Smooth muscle cell (in vitro differentiated cells): ENCODE measurements at regions not wholly inside any gene's neighbourhood (a gene's known extent, or its start where the extent isn't known, plus 50 kb on each side); places are given as distances from the start of the nearest gene placed in this dataset.

ENCODE experiments used
- DNase-seq: peaks from one replicate; lab custom pipeline; 2025; ENCODE audit not compliant: unreplicated experiment; lab: John Stamatoyannopoulos, UW
- H2AFZ ChIP-seq: fragments of 200-600 bp; sonication (generic); 2 replicates; pipeline ENCODE4 v1.6.0; 2016; ENCODE audit warnings: antibody characterized with exemption, low read depth, mild to moderate bottlenecking
- H3F3A ChIP-seq: fragments of 200-600 bp; sonication (generic); 2 replicates; pipeline ENCODE4 v1.6.0; 2017; ENCODE audit warnings: antibody characterized with exemption, low read depth
- H3K27ac ChIP-seq: fragments of 200-600 bp; sonication (generic); 2 replicates; pipeline ENCODE4 v1.5.1; 2016; ENCODE audit warnings: low read depth, mild to moderate bottlenecking
- H3K27me3 ChIP-seq: fragments of 200-600 bp; sonication (generic); 2 replicates; pipeline ENCODE4 v1.6.1; 2016; ENCODE audit warnings: low read depth, mild to moderate bottlenecking
- H3K36me3 ChIP-seq: fragments of 200-600 bp; sonication (generic); 2 replicates; pipeline ENCODE4 v1.5.1; 2016; ENCODE audit warnings: low read depth
- H3K4me1 ChIP-seq: fragments of 200-600 bp; sonication (generic); 2 replicates; pipeline ENCODE4 v1.5.1; 2016; ENCODE audit warnings: low read depth
- H3K4me2 ChIP-seq: fragments of 200-600 bp; sonication (generic); 2 replicates; pipeline ENCODE4 v1.6.0; 2016; ENCODE audit warnings: mild to moderate bottlenecking
- H3K4me3 ChIP-seq: fragments of 200-600 bp; sonication (generic); 2 replicates; pipeline ENCODE4 v1.5.1; 2016; ENCODE audit warnings: mild to moderate bottlenecking
- H3K79me2 ChIP-seq: fragments of 200-600 bp; sonication (generic); 2 replicates; pipeline ENCODE4 v1.6.0; 2016; ENCODE audit warnings: low read depth, mild to moderate bottlenecking
- H3K9ac ChIP-seq: fragments of 200-600 bp; sonication (generic); 2 replicates; pipeline ENCODE4 v1.6.0; 2016; ENCODE audit warnings: low read depth
- H3K9me3 ChIP-seq: fragments of 200-600 bp; sonication (generic); replicated peaks from 2 replicates; pipeline ENCODE4 v1.5.1; 2016; ENCODE audit warnings: low read depth
- H4K20me1 ChIP-seq: fragments of 200-600 bp; sonication (generic); 2 replicates; pipeline ENCODE4 v1.6.0; 2016; ENCODE audit warnings: low read depth
- WGBS: methylation state at CpG from one replicate; pipeline ENCODE4 v1.1.7; 2016; ENCODE audit warnings: low lambda C conversion rate; 5-methylcytosine and 5-hydroxymethylcytosine counted together
- TF ChIP-seq, protein P1 (sequence below): fragments of 200-600 bp; sonication (generic); IDR thresholded peaks from 2 replicates; pipeline ENCODE4 v1.5.1; 2017; ENCODE audit warnings: borderline replicate concordance, mild to moderate bottlenecking, antibody characterized with exemption; ENCODE audit not compliant: insufficient read depth, poor library complexity, severe bottlenecking

DNA sequence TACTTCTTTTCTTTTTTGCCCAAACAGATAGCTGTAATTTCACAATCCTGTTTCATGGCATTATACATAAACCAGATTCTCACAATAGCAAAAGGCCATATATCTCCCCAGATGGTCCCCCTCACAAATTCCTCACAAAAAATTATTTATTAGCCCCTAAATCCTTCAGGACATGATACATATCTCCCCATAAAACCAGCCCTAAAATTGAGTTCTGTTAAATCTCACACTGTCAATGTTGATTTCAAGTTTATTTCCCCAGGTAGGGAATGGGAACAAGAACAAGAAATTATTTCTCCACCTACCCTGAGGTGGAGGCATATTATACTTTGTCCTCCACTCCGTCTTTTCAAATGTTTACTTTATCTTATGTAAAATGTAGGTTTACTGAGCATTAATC, 163.4 kb upstream of the CHRM3 start:
- TF ChIP-seq, protein P1, sequence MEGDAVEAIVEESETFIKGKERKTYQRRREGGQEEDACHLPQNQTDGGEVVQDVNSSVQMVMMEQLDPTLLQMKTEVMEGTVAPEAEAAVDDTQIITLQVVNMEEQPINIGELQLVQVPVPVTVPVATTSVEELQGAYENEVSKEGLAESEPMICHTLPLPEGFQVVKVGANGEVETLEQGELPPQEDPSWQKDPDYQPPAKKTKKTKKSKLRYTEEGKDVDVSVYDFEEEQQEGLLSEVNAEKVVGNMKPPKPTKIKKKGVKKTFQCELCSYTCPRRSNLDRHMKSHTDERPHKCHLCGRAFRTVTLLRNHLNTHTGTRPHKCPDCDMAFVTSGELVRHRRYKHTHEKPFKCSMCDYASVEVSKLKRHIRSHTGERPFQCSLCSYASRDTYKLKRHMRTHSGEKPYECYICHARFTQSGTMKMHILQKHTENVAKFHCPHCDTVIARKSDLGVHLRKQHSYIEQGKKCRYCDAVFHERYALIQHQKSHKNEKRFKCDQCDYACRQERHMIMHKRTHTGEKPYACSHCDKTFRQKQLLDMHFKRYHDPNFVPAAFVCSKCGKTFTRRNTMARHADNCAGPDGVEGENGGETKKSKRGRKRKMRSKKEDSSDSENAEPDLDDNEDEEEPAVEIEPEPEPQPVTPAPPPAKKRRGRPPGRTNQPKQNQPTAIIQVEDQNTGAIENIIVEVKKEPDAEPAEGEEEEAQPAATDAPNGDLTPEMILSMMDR = no peak
- no peaks in the 10 kb centered on the region for H4K20me1 ChIP-seq
- 79% methylated on average over 1 of the region's 1 CpG for WGBS
- DNase-seq = no peak
- H3F3A ChIP-seq = no peaks in the 10 kb centered on the region
- no peaks in the 10 kb centered on the region for H3K79me2 ChIP-seq
- no peak overlapping the region for H3K4me3 ChIP-seq
- no peak overlapping the region for H3K4me2 ChIP-seq
- H2AFZ ChIP-seq = no peak overlapping the region
- no peaks in the 10 kb centered on the region for H3K4me1 ChIP-seq
- no peaks in the 10 kb centered on the region for H3K27me3 ChIP-seq
- no peak overlapping the region for H3K27ac ChIP-seq
- peaks cover 24% of the 10 kb centered on the region for H3K9me3 ChIP-seq
- no peak overlapping the region for H3K9ac ChIP-seq
- H3K36me3 ChIP-seq = no peaks in the 10 kb centered on the region

GRCh38 chr1:239221656-239222055, 164.7 kb upstream of the CHRM3 start:
- no peak for DNase-seq
- Histone ChIP-seq H3K36me3 (no peaks in the 10 kb centered on the region), H3K4me2 (no peak overlapping the region), H3K27me3 (no peaks in the 10 kb centered on the region), H3K9ac (no peak overlapping the region), H3K4me1 (no peaks in the 10 kb centered on the region), H3K9me3 (peaks cover 24% of the 10 kb centered on the region), H3F3A (no peaks in the 10 kb centered on the region), H4K20me1 (no peaks in the 10 kb centered on the region), H2AFZ (no peak overlapping the region), H3K79me2 (no peaks in the 10 kb centered on the region), H3K4me3 (no peak overlapping the region), H3K27ac (no peak overlapping the region)
- 93% methylated on average over 2 of the region's 2 CpGs for WGBS
- TF ChIP-seq, protein P1 = no peak

GRCh38 chr1:239219679-239220078, 166.7 kb upstream of the CHRM3 start:
- H3K9ac ChIP-seq = no peak overlapping the region
- no peak overlapping the region for H3K4me2 ChIP-seq
- no peaks in the 10 kb centered on the region for H3F3A ChIP-seq
- no peaks in the 10 kb centered on the region for H3K4me1 ChIP-seq
- TF ChIP-seq, protein P1 = no peak
- H3K36me3 ChIP-seq = no peaks in the 10 kb centered on the region
- H4K20me1 ChIP-seq = no peaks in the 10 kb centered on the region
- H3K27me3 ChIP-seq = no peaks in the 10 kb centered on the region
- H3K79me2 ChIP-seq = no peaks in the 10 kb centered on the region
- peaks cover 23% of the 10 kb centered on the region for H3K9me3 ChIP-seq
- H3K27ac ChIP-seq = no peak overlapping the region
- H2AFZ ChIP-seq = no peak overlapping the region
- no peak for DNase-seq
- H3K4me3 ChIP-seq = no peak overlapping the region
- 82% methylated on average over 2 of the region's 2 CpGs for WGBS

DNA sequence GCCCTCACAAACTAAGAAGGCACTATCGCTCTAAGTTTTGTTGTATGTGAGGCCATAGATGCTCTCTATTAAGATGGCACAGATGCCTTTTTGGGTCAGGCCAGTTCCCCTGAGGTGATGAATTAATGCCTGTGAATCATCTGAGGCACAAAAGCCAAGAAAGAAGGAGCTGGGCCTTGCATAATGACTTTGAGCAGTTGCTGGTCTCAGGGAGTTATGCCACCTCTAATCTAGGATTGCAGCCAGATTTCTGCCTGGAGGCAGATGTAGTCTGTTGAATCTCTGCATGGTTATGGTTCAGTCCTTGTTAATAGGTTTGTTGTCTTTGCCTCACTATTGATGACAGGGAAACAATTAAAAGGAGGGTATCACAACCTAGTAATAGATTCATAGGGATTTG, 168.1 kb upstream of the CHRM3 start:
- Histone ChIP-seq H2AFZ (no peak overlapping the region), H3K9me3 (peaks cover 13% of the 10 kb centered on the region), H4K20me1 (no peaks in the 10 kb centered on the region), H3K9ac (no peak overlapping the region), H3K79me2 (no peaks in the 10 kb centered on the region), H3K4me1 (no peaks in the 10 kb centered on the region), H3K4me3 (no peak overlapping the region), H3K4me2 (no peak overlapping the region), H3F3A (no peaks in the 10 kb centered on the region), H3K27me3 (no peaks in the 10 kb centered on the region), H3K27ac (no peak overlapping the region), H3K36me3 (no peaks in the 10 kb centered on the region)
- 94% methylated on average over 1 of the region's 1 CpG for WGBS
- no peak for DNase-seq
- TF ChIP-seq, protein P1 = no peak
